Liver (tissue), 3 donors: ENCODE measurements at regions not wholly inside any gene's neighbourhood (a gene's known extent, or its start where the extent isn't known, plus 50 kb on each side); places are given as distances from the start of the nearest gene placed in this dataset.

Source experiments
- ATF3 ChIP-seq: IDR thresholded peaks from 2 replicates; pipeline ENCODE4 v1.6.1; 2016; ENCODE audit warnings: antibody characterized with exemption
- CTCF ChIP-seq: fragments of 150-350 bp; IDR thresholded peaks from 2 replicates; pipeline ENCODE4 v1.5.1; 2017; ENCODE audit warnings: improper control_type of control experiment, low read depth, low read length; ENCODE audit not compliant: missing input control
- GABPA ChIP-seq, 2 donors: IDR thresholded peaks in 1 of 2; conservative IDR thresholded peaks in 1 of 2; 2 replicates each; pipeline ENCODE4 v1.6.1; 2016; ENCODE audit warnings: antibody characterized with exemption in 2 of 2, mild to moderate bottlenecking in 1 of 2, moderate library complexity in 1 of 2
- HNF4A ChIP-seq, 2 donors: conservative IDR thresholded peaks; 2 replicates each; pipeline ENCODE4 v1.6.1; 2016; ENCODE audit warnings: antibody characterized with exemption in 2 of 2, mild to moderate bottlenecking in 2 of 2
- JUND ChIP-seq, 2 donors: IDR thresholded peaks; 2 replicates each; pipeline ENCODE4 v1.6.1; 2016; ENCODE audit warnings: antibody characterized with exemption in 2 of 2
- RAD21 ChIP-seq, 2 donors: IDR thresholded peaks; 2 replicates each; pipeline ENCODE4 v1.6.1; 2016; ENCODE audit warnings: antibody characterized with exemption in 2 of 2, mild to moderate bottlenecking in 2 of 2
- SP1 ChIP-seq: IDR thresholded peaks from 2 replicates; pipeline ENCODE4 v1.6.1; 2018; ENCODE audit warnings: antibody characterized with exemption, mild to moderate bottlenecking
- TAF1 ChIP-seq: conservative IDR thresholded peaks from 2 replicates; pipeline ENCODE4 v1.6.1; 2016; ENCODE audit warnings: antibody characterized with exemption, mild to moderate bottlenecking
- donor health status: healthy.
- donor health status: healthy.

- TF ChIP-seq CTCF, result no peak
- no peak for TF ChIP-seq ATF3
- no peak for TF ChIP-seq JUND (IDR thresholded peaks at IDR 0.05)
- TF ChIP-seq RAD21 (IDR thresholded peaks at IDR 0.05), result no peak
- no peak for TF ChIP-seq SP1
- TF ChIP-seq TAF1, result no peak
- no peak for TF ChIP-seq HNF4A (conservative IDR thresholded peaks at IDR 0.05)
- no peak for TF ChIP-seq GABPA (IDR thresholded peaks at IDR 0.05 in 1 of 2, conservative IDR thresholded peaks at IDR 0.05 in 1 of 2)
These were observed 100.1 kb downstream of the IRF8 start for GRCh38 chr16:85998868-85999729.
